WTC11 (cell line): ENCODE measurements at regions not wholly inside any gene's neighbourhood (a gene's known extent, or its start where the extent isn't known, plus 50 kb on each side); places are given as distances from the start of the nearest gene placed in this dataset.

ENCODE experiments used
- ATAC-seq: fragments of 200-7000 bp; cut with Tn5 transposase; 2 replicates; pipeline ENCODE4 v1.10.0; 2021; ENCODE audit warnings: mild to moderate bottlenecking, moderate library complexity
- CTCF ChIA-PET: fragments of 300-600 bp; sonication (Branson Sonifier 250); formaldehyde crosslinking; loops from one replicate; lab custom pipeline; 2021; ENCODE audit warnings: antibody characterized with exemption; lab: Charles Lee
- POLR2A ChIA-PET: fragments of 350-600 bp; sonication (Branson Sonifier 250); formaldehyde crosslinking; loops from one replicate; lab custom pipeline; 2021; ENCODE audit warnings: antibody characterized with exemption; lab: Charles Lee
- DNase-seq: peaks from one replicate; pipeline ENCODE4 v3.0.0; 2021; ENCODE audit warnings: low spot score
- H3K27ac Mint-ChIP-seq: 2 replicates; pipeline ENCODE4 v1.8.0; 2021; ENCODE audit warnings: mixed read lengths
- H3K27me3 Mint-ChIP-seq: 2 replicates; pipeline ENCODE4 v1.8.0; 2021; ENCODE audit warnings: low read depth, mild to moderate bottlenecking, moderate library complexity, mixed read lengths
- H3K36me3 Mint-ChIP-seq: 2 replicates; pipeline ENCODE4 v1.8.0; 2021; ENCODE audit warnings: mixed read lengths
- H3K4me1 Mint-ChIP-seq: 2 replicates; pipeline ENCODE4 v1.8.0; 2022; ENCODE audit warnings: mixed read lengths
- H3K4me3 Mint-ChIP-seq: 2 replicates; pipeline ENCODE4 v1.8.0; 2021; ENCODE audit warnings: mild to moderate bottlenecking, moderate library complexity, mixed read lengths
- H3K9me3 Mint-ChIP-seq: 2 replicates; pipeline ENCODE4 v1.8.0; 2021; ENCODE audit warnings: mixed read lengths
- ARID4B ChIP-seq: sonication (generic); formaldehyde crosslinking; IDR thresholded peaks from 2 replicates; pipeline ENCODE4 v1.8.0; 2023; ENCODE audit warnings: missing genetic modification reagents, mild to moderate bottlenecking, borderline replicate concordance
- ATF3 ChIP-seq: sonication (generic); formaldehyde crosslinking; conservative IDR thresholded peaks from 2 replicates; pipeline ENCODE4 v1.8.1; 2022; ENCODE audit warnings: mild to moderate bottlenecking, missing genetic modification reagents
- CREB1 ChIP-seq: sonication (generic); formaldehyde crosslinking; IDR thresholded peaks from 2 replicates; pipeline ENCODE4 v1.8.0; 2023; ENCODE audit warnings: mild to moderate bottlenecking, missing genetic modification reagents
- CTCF ChIP-seq: fragments of 200-600 bp; IDR thresholded peaks from 2 replicates; pipeline ENCODE4 v1.8.0; 2022; ENCODE audit warnings: antibody characterized with exemption
- E2F4 ChIP-seq: sonication (generic); formaldehyde crosslinking; IDR thresholded peaks from 2 replicates; pipeline ENCODE4 v1.8.1; 2022; ENCODE audit warnings: low read depth, mild to moderate bottlenecking, moderate library complexity, missing genetic modification reagents, borderline replicate concordance
- ELF4 ChIP-seq: sonication (generic); formaldehyde crosslinking; IDR thresholded peaks from 2 replicates; pipeline ENCODE4 v1.8.1; 2022; ENCODE audit warnings: low read depth, mild to moderate bottlenecking, moderate library complexity, missing genetic modification reagents
- FOXK1 ChIP-seq: sonication (generic); formaldehyde crosslinking; IDR thresholded peaks from 2 replicates; pipeline ENCODE4 v1.8.0; 2022; ENCODE audit warnings: mild to moderate bottlenecking, moderate library complexity, missing genetic modification reagents
- HMGA2 ChIP-seq: fragments of 250-450 bp; sonication (Bioruptor Pico); IDR thresholded peaks from 2 replicates; pipeline ENCODE4 v1.4.0; 2021; ENCODE audit warnings: mild to moderate bottlenecking, moderate library complexity
- MLX ChIP-seq: sonication (generic); formaldehyde crosslinking; IDR thresholded peaks from 2 replicates; pipeline ENCODE4 v1.8.1; 2023; ENCODE audit warnings: mild to moderate bottlenecking, missing genetic modification reagents, moderate library complexity
- PRRX2 ChIP-seq: fragments of 250-450 bp; sonication (Bioruptor Pico); IDR thresholded peaks from 2 replicates; pipeline ENCODE4 v1.8.0; 2021; ENCODE audit warnings: mild to moderate bottlenecking
- SOX15 ChIP-seq: fragments of 250-450 bp; sonication (Bioruptor Pico); IDR thresholded peaks from 2 replicates; pipeline ENCODE4 v1.9.0; 2021; ENCODE audit warnings: mild to moderate bottlenecking
- SP1 ChIP-seq: sonication (generic); formaldehyde crosslinking; conservative IDR thresholded peaks from 2 replicates; pipeline ENCODE4 v1.8.1; 2022; ENCODE audit warnings: missing genetic modification reagents
- TCF7 ChIP-seq: sonication (generic); formaldehyde crosslinking; IDR thresholded peaks from 2 replicates; pipeline ENCODE4 v1.8.0; 2022; ENCODE audit warnings: mild to moderate bottlenecking, low read depth, missing genetic modification reagents, moderate library complexity
- TEAD1 ChIP-seq: sonication (generic); formaldehyde crosslinking; IDR thresholded peaks from 2 replicates; pipeline ENCODE4 v1.8.0; 2022; ENCODE audit warnings: mild to moderate bottlenecking, missing genetic modification reagents
- USF1 ChIP-seq: sonication (generic); formaldehyde crosslinking; IDR thresholded peaks from 2 replicates; pipeline ENCODE4 v1.8.0; 2022; ENCODE audit warnings: mild to moderate bottlenecking, missing genetic modification reagents
- USF2 ChIP-seq: sonication (generic); formaldehyde crosslinking; IDR thresholded peaks from 2 replicates; pipeline ENCODE4 v1.8.1; 2023; ENCODE audit warnings: mild to moderate bottlenecking, missing genetic modification reagents, moderate library complexity
- ZBTB43 ChIP-seq: sonication (generic); formaldehyde crosslinking; IDR thresholded peaks from 2 replicates; pipeline ENCODE4 v1.8.1; 2023; ENCODE audit warnings: mild to moderate bottlenecking, missing genetic modification reagents
- ZNF219 ChIP-seq: sonication (generic); formaldehyde crosslinking; IDR thresholded peaks from 2 replicates; pipeline ENCODE4 v1.8.0; 2023; ENCODE audit warnings: missing genetic modification reagents, mild to moderate bottlenecking, borderline replicate concordance
- ZSCAN18 ChIP-seq: fragments of 250-450 bp; sonication (Bioruptor Pico); IDR thresholded peaks from 2 replicates; pipeline ENCODE4 v2.1.2; 2022; ENCODE audit warnings: mild to moderate bottlenecking, moderate library complexity

- POLR2A ChIA-PET, result no interaction called here
Observed at GRCh38 chr9:23215688-23216087, 610.4 kb downstream of the ELAVL2 start.

GRCh38 chr9:23219471-23219870 is 606.6 kb downstream of the ELAVL2 start:
- no peak overlapping the region for H3K27ac Mint-ChIP-seq
- ChIA-PET CTCF (interaction anchor here (1.0 kb wide), 1 partner anchor 11 kb away, joined by 5 read pairs; no protein-coding TSS in a partner anchor), POLR2A (no interaction called here)
- H3K4me1 Mint-ChIP-seq, result peaks cover 14% of the 10 kb centered on the region
- DNase-seq, result no peak
- no peak overlapping the region for H3K4me3 Mint-ChIP-seq
- ATAC-seq, result no peak
- H3K9me3 Mint-ChIP-seq, result peaks cover 21% of the 10 kb centered on the region
- H3K27me3 Mint-ChIP-seq, result no peaks in the 10 kb centered on the region
- peaks cover 10% of the 10 kb centered on the region for H3K36me3 Mint-ChIP-seq
- no peak for TF ChIP-seq ZSCAN18 (CRISPR knock-in tag)
- TF ChIP-seq CTCF, result no peak
- TF ChIP-seq MLX (CRISPR knock-in tag), result no peak
- no peak for TF ChIP-seq SOX15
- TF ChIP-seq E2F4 (CRISPR knock-in tag), result no peak
- TF ChIP-seq TCF7, result no peak
- no peak for TF ChIP-seq USF2 (CRISPR knock-in tag)

More at GRCh38 chr9:23215688-23216087, 610.4 kb downstream of the ELAVL2 start:
- TF ChIP-seq ZNF219 (CRISPR knock-in tag), result no peak
- no peak for TF ChIP-seq TEAD1 (CRISPR knock-in tag)
- TF ChIP-seq SP1 (CRISPR knock-in tag), result no peak
- TF ChIP-seq CREB1 (CRISPR knock-in tag), result no peak
- no peak for TF ChIP-seq PRRX2
- no peak for TF ChIP-seq ARID4B (CRISPR knock-in tag)
- no peak for TF ChIP-seq ELF4 (CRISPR knock-in tag)
- no peak for TF ChIP-seq HMGA2 (CRISPR knock-in tag)
- no peak for TF ChIP-seq ATF3 (CRISPR knock-in tag)
- no peak for TF ChIP-seq FOXK1 (CRISPR knock-in tag)
- no peak for TF ChIP-seq USF1 (CRISPR knock-in tag)
- TF ChIP-seq ZBTB43 (CRISPR knock-in tag), result no peak
- TF ChIP-seq, all 79 proteins: peak for 0
- no peak for ATAC-seq
- peaks cover 4% of the 10 kb centered on the region for H3K4me1 Mint-ChIP-seq
- H3K9me3 Mint-ChIP-seq, result 0 out of 2 replicates have a peak, but pooled peaks cover under 1% of the 10 kb centered on the region
- H3K27ac Mint-ChIP-seq, result no peak overlapping the region
- CTCF ChIA-PET, result no interaction called here
- H3K36me3 Mint-ChIP-seq, result no peaks in the 10 kb centered on the region
- H3K27me3 Mint-ChIP-seq, result no peaks in the 10 kb centered on the region
- no peak for DNase-seq
- no peak overlapping the region for H3K4me3 Mint-ChIP-seq
